Stimulated activated CD4-positive, alpha-beta T cell treated with anti-CD3 and anti-CD28 coated beads, TNF-alpha, amount 100 ng/mL, for 24 hours (primary cell): ENCODE measurements at regions not wholly inside any gene's neighbourhood (a gene's known extent, or its start where the extent isn't known, plus 50 kb on each side); places are given as distances from the start of the nearest gene placed in this dataset.
A peak's percentile ranks its signal among the peaks of the same experiment; 100 is the strongest.

ENCODE experiments used
- DNase-seq, 3 experiments: peaks; one replicate each; pipeline ENCODE4 v3.0.0-alpha.2; 2020; ENCODE audit warnings: low read depth in 3 of 3

- no peak for DNase-seq
Measured at GRCh38 chr1:13922466-13923110, 222.6 kb downstream of the PRDM2 start.

GRCh38 chr1:13926556-13926955 is 226.6 kb downstream of the PRDM2 start:
- DNase-seq = no peak

- no peak for DNase-seq
Measured at GRCh38 chr1:13927736-13928135, 227.7 kb downstream of the PRDM2 start.

- no peak for DNase-seq
Measured at GRCh38 chr1:13929313-13929712, 229.3 kb downstream of the PRDM2 start.

- DNase-seq = peak in 1 of 3 experiments; percentile 19
Measured at GRCh38 chr1:13930151-13930550, 230.2 kb downstream of the PRDM2 start.

- DNase-seq = no peak
Measured at GRCh38 chr1:13931226-13931625, 231.2 kb downstream of the PRDM2 start.

- no peak for DNase-seq
Measured at GRCh38 chr1:13935336-13935735, 235.3 kb downstream of the PRDM2 start.

GRCh38 chr1:13941315-13941714 is 241.3 kb downstream of the PRDM2 start:
- no peak for DNase-seq

- no peak for DNase-seq
Measured at GRCh38 chr1:13943055-13943454, 243.1 kb downstream of the PRDM2 start.

GRCh38 chr1:13945856-13946255 is 245.9 kb downstream of the PRDM2 start:
- no peak for DNase-seq

- no peak for DNase-seq
Measured at GRCh38 chr1:13947658-13948057, 247.7 kb downstream of the PRDM2 start.

- DNase-seq = no peak
Measured at GRCh38 chr1:13948396-13948795, 248.4 kb downstream of the PRDM2 start.

- no peak for DNase-seq
Measured at GRCh38 chr1:13948888-13949391, 249.0 kb downstream of the PRDM2 start.

- no peak for DNase-seq
Measured at GRCh38 chr1:13949546-13949945, 249.6 kb downstream of the PRDM2 start.

GRCh38 chr1:13950637-13951036 is 250.6 kb downstream of the PRDM2 start:
- no peak for DNase-seq

GRCh38 chr1:13951793-13952751 is 252.1 kb downstream of the PRDM2 start:
- DNase-seq = no peak

GRCh38 chr1:13952985-13953384 is 253.0 kb downstream of the PRDM2 start:
- DNase-seq = no peak

- no peak for DNase-seq
Measured at GRCh38 chr1:13956393-13956792, 256.4 kb downstream of the PRDM2 start.

- peak; percentile 41 to 57 (median 52) for DNase-seq
Measured at GRCh38 chr1:13960375-13960987, 260.5 kb downstream of the PRDM2 start.

GRCh38 chr1:13964768-13965167 is 264.8 kb downstream of the PRDM2 start:
- DNase-seq = no peak

GRCh38 chr1:13965770-13966398 is 265.9 kb downstream of the PRDM2 start:
- DNase-seq = no peak

GRCh38 chr1:13967707-13968106 is 267.7 kb downstream of the PRDM2 start:
- no peak for DNase-seq
